DND-41 (cell line): ENCODE measurements at regions not wholly inside any gene's neighbourhood (a gene's known extent, or its start where the extent isn't known, plus 50 kb on each side); places are given as distances from the start of the nearest gene placed in this dataset.

Experiments used
- ATAC-seq: fragments of 200-7000 bp; cut with Tn5 transposase; 3 replicates; pipeline ENCODE4 v1.9.1; 2021; ENCODE audit warnings: low read depth; ENCODE audit not compliant: insufficient read depth
- DNase-seq: peaks from one replicate; pipeline ENCODE4 v3.0.0-alpha.2; 2020
- H2AFZ ChIP-seq: 2 replicates; pipeline ENCODE4 v1.6.0; 2012; ENCODE audit warnings: low read depth, low read length
- H3K27ac ChIP-seq: 2 replicates; pipeline ENCODE4 v1.5.1; 2012; ENCODE audit warnings: low read length, inconsistent platforms
- H3K27me3 ChIP-seq: fragments of 200-600 bp; sonication (generic); 2 replicates; pipeline ENCODE4 v1.6.0; 2012; ENCODE audit warnings: low read length, mild to moderate bottlenecking, inconsistent platforms; ENCODE audit not compliant: insufficient read depth, poor library complexity
- H3K36me3 ChIP-seq: 2 replicates; pipeline ENCODE4 v1.5.1; 2012; ENCODE audit warnings: low read length, inconsistent platforms; ENCODE audit not compliant: insufficient read depth
- H3K4me1 ChIP-seq: 2 replicates; pipeline ENCODE4 v1.5.1; 2012; ENCODE audit warnings: mild to moderate bottlenecking, low read length; ENCODE audit not compliant: insufficient read depth
- H3K4me2 ChIP-seq: 2 replicates; pipeline ENCODE4 v1.6.0; 2012; ENCODE audit warnings: mild to moderate bottlenecking, moderate library complexity, low read length, inconsistent platforms; ENCODE audit not compliant: insufficient read depth
- H3K4me3 ChIP-seq, 2 experiments: fragments of 200-600 bp in 1 of 2; shearing (Covaris generic) in 1 of 2; 2 replicates each; pipeline ENCODE4 v1.5.1; 2012 to 2016; ENCODE audit warnings: inconsistent platforms in 2 of 2, low read length in 2 of 2, mild to moderate bottlenecking in 2 of 2, low read depth in 1 of 2, moderate library complexity in 1 of 2
- H3K79me2 ChIP-seq: 2 replicates; pipeline ENCODE4 v1.6.0; 2012; ENCODE audit warnings: low read length, inconsistent platforms; ENCODE audit not compliant: insufficient read depth
- H3K9ac ChIP-seq: 2 replicates; pipeline ENCODE4 v1.6.0; 2012; ENCODE audit warnings: low read depth, mild to moderate bottlenecking, inconsistent platforms, low read length, moderate library complexity
- H3K9me3 ChIP-seq: 2 replicates; pipeline ENCODE4 v1.5.1; 2012; ENCODE audit warnings: low read length, moderate library complexity, mild to moderate bottlenecking, inconsistent platforms; ENCODE audit not compliant: insufficient read depth, severe bottlenecking
- H4K20me1 ChIP-seq: 2 replicates; pipeline ENCODE4 v1.6.0; 2012; ENCODE audit warnings: low read length; ENCODE audit not compliant: insufficient read depth
- CTCF ChIP-seq: IDR thresholded peaks from 2 replicates; pipeline ENCODE4 v1.5.1; 2012; ENCODE audit warnings: borderline replicate concordance, low read length, moderate library complexity, mild to moderate bottlenecking; ENCODE audit not compliant: poor library complexity, severe bottlenecking; ENCODE audit errors: extremely low read depth
- EZH2 ChIP-seq: IDR thresholded peaks from 3 replicates; pipeline ENCODE4 v1.6.1; 2012; ENCODE audit warnings: borderline replicate concordance, low read depth, mild to moderate bottlenecking, moderate library complexity, low read length, inconsistent platforms; ENCODE audit not compliant: severe bottlenecking

- no peak for DNase-seq
- Histone ChIP-seq H3K27me3 (no peaks in the 10 kb centered on the region), H3K9me3 (no peaks in the 10 kb centered on the region), H3K4me3 (no peak overlapping the region), H3K27ac (no peak overlapping the region), H3K4me1 (no peaks in the 10 kb centered on the region), H3K4me2 (no peak overlapping the region), H2AFZ (no peak overlapping the region), H3K36me3 (no peaks in the 10 kb centered on the region), H3K9ac (no peak overlapping the region), H4K20me1 (no peaks in the 10 kb centered on the region), H3K79me2 (no peaks in the 10 kb centered on the region)
- TF ChIP-seq EZH2 (no peak), CTCF (no peak)
- no peak for ATAC-seq
Observed at GRCh38 chr16:59558679-59559078, 824.6 kb upstream of the GOT2 start.

- Histone ChIP-seq H3K4me2 (no peak overlapping the region), H3K27ac (no peak overlapping the region), H3K4me3 (no peak overlapping the region), H3K27me3 (no peaks in the 10 kb centered on the region), H3K36me3 (no peaks in the 10 kb centered on the region), H3K9me3 (no peaks in the 10 kb centered on the region), H2AFZ (no peak overlapping the region), H3K4me1 (no peaks in the 10 kb centered on the region), H3K79me2 (no peaks in the 10 kb centered on the region), H3K9ac (no peak overlapping the region), H4K20me1 (no peaks in the 10 kb centered on the region)
- DNase-seq (no peak), ATAC-seq (no peak)
- TF ChIP-seq CTCF (no peak), EZH2 (no peak)
Observed at GRCh38 chr16:59552164-59552563, 818.0 kb upstream of the GOT2 start.

GRCh38 chr16:59545721-59546120 lies 811.6 kb upstream of the GOT2 start:
- Histone ChIP-seq H2AFZ (no peak overlapping the region), H3K36me3 (no peaks in the 10 kb centered on the region), H3K27me3 (peaks cover 2% of the 10 kb centered on the region), H3K4me2 (no peak overlapping the region), H3K4me1 (no peaks in the 10 kb centered on the region), H3K27ac (no peak overlapping the region), H3K4me3 (no peak overlapping the region), H3K9ac (no peak overlapping the region), H4K20me1 (no peaks in the 10 kb centered on the region), H3K9me3 (no peaks in the 10 kb centered on the region), H3K79me2 (no peaks in the 10 kb centered on the region)
- DNase-seq (no peak), ATAC-seq (no peak)
- TF ChIP-seq EZH2, result no peak
- no peak for TF ChIP-seq CTCF

- no peak overlapping the region for H3K27ac ChIP-seq
- no peak overlapping the region for H3K4me2 ChIP-seq
- no peak overlapping the region for H3K9ac ChIP-seq
- no peaks in the 10 kb centered on the region for H3K9me3 ChIP-seq
- peaks cover 2% of the 10 kb centered on the region for H3K27me3 ChIP-seq
- DNase-seq (no peak), ATAC-seq (no peak)
- H3K4me1 ChIP-seq, result no peaks in the 10 kb centered on the region
- no peaks in the 10 kb centered on the region for H3K79me2 ChIP-seq
- TF ChIP-seq EZH2 (no peak), CTCF (no peak)
- H2AFZ ChIP-seq, result no peak overlapping the region
- H3K36me3 ChIP-seq, result no peaks in the 10 kb centered on the region
- H3K4me3 ChIP-seq, result no peak overlapping the region
- no peaks in the 10 kb centered on the region for H4K20me1 ChIP-seq
Observed at GRCh38 chr16:59543641-59544040, 809.5 kb upstream of the GOT2 start.
